DOHH2 (cell line): ENCODE measurements at regions not wholly inside any gene's neighbourhood (a gene's known extent, or its start where the extent isn't known, plus 50 kb on each side); places are given as distances from the start of the nearest gene placed in this dataset.

Experiments used
- EZH2phosphoT487 ChIP-seq: fragments of 200-600 bp; sonication (generic); IDR thresholded peaks from 2 replicates; pipeline ENCODE4 v1.6.1; 2017; ENCODE audit warnings: borderline replicate concordance, mild to moderate bottlenecking, antibody characterized with exemption, low read length, moderate library complexity, mixed read lengths
- TF ChIP-seq, protein P1 (sequence below): fragments of 200-600 bp; sonication (generic); IDR thresholded peaks from one replicate; pipeline ENCODE4 v1.5.1; 2014; ENCODE audit warnings: antibody characterized with exemption, mild to moderate bottlenecking, low read depth, low read length; ENCODE audit not compliant: poor library complexity, severe bottlenecking

DNA sequence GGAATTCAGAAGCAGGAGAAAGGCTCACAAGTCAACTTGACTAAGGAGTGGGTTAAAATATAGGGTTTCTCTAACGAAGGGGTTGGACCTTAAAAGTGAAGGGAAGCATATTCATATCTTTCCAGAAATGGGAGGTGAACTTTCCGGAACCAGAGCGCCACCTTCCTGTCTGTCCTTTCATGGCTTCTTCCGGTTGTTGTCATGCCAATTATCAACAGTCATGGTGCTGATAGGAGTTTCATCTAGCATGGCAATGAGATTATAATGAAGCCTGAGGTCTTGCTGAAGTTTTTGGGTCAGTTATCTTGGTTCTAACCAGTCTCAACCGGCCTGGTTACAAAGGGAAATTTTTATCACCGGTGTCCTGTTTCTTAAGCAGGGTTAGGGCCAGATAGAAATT is 162.9 kb upstream of the NBEA start:
- TF ChIP-seq, protein P1, sequence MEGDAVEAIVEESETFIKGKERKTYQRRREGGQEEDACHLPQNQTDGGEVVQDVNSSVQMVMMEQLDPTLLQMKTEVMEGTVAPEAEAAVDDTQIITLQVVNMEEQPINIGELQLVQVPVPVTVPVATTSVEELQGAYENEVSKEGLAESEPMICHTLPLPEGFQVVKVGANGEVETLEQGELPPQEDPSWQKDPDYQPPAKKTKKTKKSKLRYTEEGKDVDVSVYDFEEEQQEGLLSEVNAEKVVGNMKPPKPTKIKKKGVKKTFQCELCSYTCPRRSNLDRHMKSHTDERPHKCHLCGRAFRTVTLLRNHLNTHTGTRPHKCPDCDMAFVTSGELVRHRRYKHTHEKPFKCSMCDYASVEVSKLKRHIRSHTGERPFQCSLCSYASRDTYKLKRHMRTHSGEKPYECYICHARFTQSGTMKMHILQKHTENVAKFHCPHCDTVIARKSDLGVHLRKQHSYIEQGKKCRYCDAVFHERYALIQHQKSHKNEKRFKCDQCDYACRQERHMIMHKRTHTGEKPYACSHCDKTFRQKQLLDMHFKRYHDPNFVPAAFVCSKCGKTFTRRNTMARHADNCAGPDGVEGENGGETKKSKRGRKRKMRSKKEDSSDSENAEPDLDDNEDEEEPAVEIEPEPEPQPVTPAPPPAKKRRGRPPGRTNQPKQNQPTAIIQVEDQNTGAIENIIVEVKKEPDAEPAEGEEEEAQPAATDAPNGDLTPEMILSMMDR = no peak
- TF ChIP-seq EZH2phosphoT487 = no peak
